ENCODE measurements at regions not wholly inside any gene's neighbourhood (a gene's known extent, or its start where the extent isn't known, plus 50 kb on each side); places are given as distances from the start of the nearest gene placed in this dataset.

- TF ChIP-seq CTCF (conservative IDR thresholded peaks at IDR 0.05; ENCODE audit: low read depth, low read length) (no peak), POLR2A (IDR thresholded peaks at IDR 0.05; ENCODE audit: low read depth, low read length) (no peak), BHLHE40 (IDR thresholded peaks at IDR 0.05; ENCODE audit: low read depth, low read length) (no peak), MXI1 (IDR thresholded peaks at IDR 0.05; ENCODE audit: borderline replicate concordance, low read depth, low read length) (no peak), MAFK (IDR thresholded peaks at IDR 0.05; ENCODE audit: low read depth, low read length) (no peak), FOS (IDR thresholded peaks at IDR 0.05; ENCODE audit: low read depth, low read length) (no peak), RAD21 (IDR thresholded peaks at IDR 0.05; ENCODE audit: low read length) (no peak), CHD1 (IDR thresholded peaks at IDR 0.05; ENCODE audit: low read depth, low read length) (no peak), SMC3 (IDR thresholded peaks at IDR 0.05; ENCODE audit: low read depth, low read length) (no peak), RCOR1 (IDR thresholded peaks at IDR 0.05; ENCODE audit: insufficient replicate concordance, low read length) (no peak), RFX5 (IDR thresholded peaks at IDR 0.05; ENCODE audit: low read depth, low read length) (no peak), ELK1 (IDR thresholded peaks at IDR 0.05; ENCODE audit: borderline replicate concordance, low read depth, low read length) (no peak), MAZ (IDR thresholded peaks at IDR 0.05; ENCODE audit: borderline replicate concordance, low read depth, low read length) (no peak)
- TF ChIP-seq, protein P1, sequence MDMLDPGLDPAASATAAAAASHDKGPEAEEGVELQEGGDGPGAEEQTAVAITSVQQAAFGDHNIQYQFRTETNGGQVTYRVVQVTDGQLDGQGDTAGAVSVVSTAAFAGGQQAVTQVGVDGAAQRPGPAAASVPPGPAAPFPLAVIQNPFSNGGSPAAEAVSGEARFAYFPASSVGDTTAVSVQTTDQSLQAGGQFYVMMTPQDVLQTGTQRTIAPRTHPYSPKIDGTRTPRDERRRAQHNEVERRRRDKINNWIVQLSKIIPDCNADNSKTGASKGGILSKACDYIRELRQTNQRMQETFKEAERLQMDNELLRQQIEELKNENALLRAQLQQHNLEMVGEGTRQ (IDR thresholded peaks at IDR 0.05; ENCODE audit: low read depth, low read length), result no peak
Observed at GRCh38 chr7:148515237-148515636, 75.3 kb upstream of the C7orf33 start.

All from IMR-90 (cell line).